ENCODE measurements at regions not wholly inside any gene's neighbourhood (a gene's known extent, or its start where the extent isn't known, plus 50 kb on each side); places are given as distances from the start of the nearest gene placed in this dataset.

- no peak overlapping the region for H4K91ac ChIP-seq (replicated peaks; ENCODE audit: insufficient read length, low read length)
- H3K18ac ChIP-seq (ENCODE audit: extremely low read depth, low read length), result no peak overlapping the region
- H2AK5ac ChIP-seq (ENCODE audit: low read depth, low read length), result no peak overlapping the region
- H3K9ac ChIP-seq (replicated peaks in 1 of 4; ENCODE audit: extremely low read depth in 1 of 4, low read depth in 3 of 4, low read length in 3 of 4), result no peak overlapping the region
- ChIA-PET CTCF (ENCODE audit: partially characterized antibody) (interaction anchor here (0.9 to 1.3 kb wide), 3 partner anchors 90 to 262 kb away, joined by 3 read pairs; no protein-coding TSS in a partner anchor), POLR2A (ENCODE audit: partially characterized antibody) (no interaction called here)
- no peak overlapping the region; the same call in 1 of the 2 replicates for H4K8ac ChIP-seq (ENCODE audit: extremely low read depth, insufficient read depth, low read length)
- H3K4me2 ChIP-seq (ENCODE audit: insufficient read depth in 1 of 2, low read depth in 2 of 2, low read length in 2 of 2), result no peak overlapping the region
- no peak overlapping the region for H3K56ac ChIP-seq (replicated peaks; ENCODE audit: insufficient read length, low read depth, low read length)
- no peak overlapping the region for H2BK15ac ChIP-seq (ENCODE audit: low read length)
- DNase-seq (ENCODE audit: low read depth in 1 of 2, low spot score in 2 of 2), result no peak
- no peak overlapping the region for H3K14ac ChIP-seq (ENCODE audit: insufficient read length)
- H3K4ac ChIP-seq (replicated peaks; ENCODE audit: insufficient read length, low read depth, low read length), result no peak overlapping the region
- TF ChIP-seq PHF8 (conservative IDR thresholded peaks at IDR 0.05; ENCODE audit: low read depth, low read length) (no peak), SP1 (IDR thresholded peaks at IDR 0.05; ENCODE audit: low read depth, low read length) (no peak), BCL11A (IDR thresholded peaks at IDR 0.05; ENCODE audit: low read depth in 2 of 2, low read length in 2 of 2) (no peak), KDM4A (IDR thresholded peaks at IDR 0.05; ENCODE audit: low read depth, low read length, severe bottlenecking) (no peak), EGR1 (IDR thresholded peaks at IDR 0.05; ENCODE audit: borderline replicate concordance, low read depth, low read length) (no peak), POLR2A (IDR thresholded peaks at IDR 0.05; ENCODE audit: control extremely low read depth in 1 of 2, low read depth in 2 of 2, low read length in 2 of 2) (no peak)
- no peak overlapping the region for H3K4me3 ChIP-seq (ENCODE audit: extremely low read depth in 1 of 4, insufficient read depth in 2 of 4, low read depth in 3 of 4, low read length in 4 of 4)
- no peaks in the 10 kb centered on the region for H3K36me3 ChIP-seq (ENCODE audit: control insufficient read depth in 2 of 4, insufficient read depth in 4 of 4, low read length in 3 of 4)
- no peak overlapping the region for H2AFZ ChIP-seq (ENCODE audit: low read length)
- H2BK12ac ChIP-seq (ENCODE audit: low read depth, low read length), result no peak overlapping the region
- H3K79me1 ChIP-seq (ENCODE audit: low read depth, low read length), result no peaks in the 10 kb centered on the region
- no peak overlapping the region for H4K5ac ChIP-seq (ENCODE audit: insufficient read length, low read depth, low read length)
- H4K20me1 ChIP-seq (replicated peaks in 1 of 2; ENCODE audit: control insufficient read depth in 1 of 2, insufficient read depth in 2 of 2, low read length in 2 of 2), result no peaks in the 10 kb centered on the region
- H2BK5ac ChIP-seq (ENCODE audit: low read depth, low read length), result no peak overlapping the region
- no peak overlapping the region for H2BK20ac ChIP-seq (ENCODE audit: low read length)
- no peaks in the 10 kb centered on the region for H3K23me2 ChIP-seq (ENCODE audit: low read depth, low read length)
- H3K27me3 ChIP-seq (replicated peaks in 1 of 4; ENCODE audit: control insufficient read depth in 3 of 4, extremely low read depth in 1 of 4, insufficient read depth in 3 of 4, low read length in 3 of 4), result no peaks in the 10 kb centered on the region
- H3K23ac ChIP-seq (ENCODE audit: insufficient read length), result no peak overlapping the region
- no peak overlapping the region for H2BK120ac ChIP-seq (replicated peaks; ENCODE audit: low read depth, low read length)
- 89% methylated on average over 7 of the region's 7 CpGs; no CpG with 5 or more reads in 1 of the 2 experiments for WGBS, 2 experiments (ENCODE audit: extremely low coverage in 1 of 2, insufficient coverage in 1 of 2, insufficient read length in 1 of 2, insufficient replicate concordance in 2 of 2, low coverage in 1 of 2, low lambda C conversion rate in 2 of 2, missing lambda C conversion rate in 1 of 2)
- no peaks in the 10 kb centered on the region for H3K9me3 ChIP-seq (ENCODE audit: insufficient read depth in 2 of 2, low read depth in 1 of 2, low read length in 1 of 2)
- no peak overlapping the region for H3K27ac ChIP-seq (ENCODE audit: low read depth, low read length)
- H3K79me2 ChIP-seq (ENCODE audit: control insufficient read depth in 1 of 2, insufficient read depth in 2 of 2, low read length in 2 of 2), result no peaks in the 10 kb centered on the region
- peaks cover 0 to 2% (median 0%) of the 10 kb centered on the region in 4 experiments; a peak in 1 of 7 replicates for H3K4me1 ChIP-seq (replicated peaks in 1 of 4; ENCODE audit: control insufficient read depth in 3 of 4, insufficient read depth in 4 of 4, low read length in 3 of 4)
- no peak for FAIRE-seq
Measured at GRCh38 chr6:40806256-40806864, 219.2 kb upstream of the LRFN2 start.
